RCC 7860 (cell line): ENCODE measurements at regions not wholly inside any gene's neighbourhood (a gene's known extent, or its start where the extent isn't known, plus 50 kb on each side); places are given as distances from the start of the nearest gene placed in this dataset.

ENCODE experiments used
- DNase-seq: peaks from one replicate; pipeline ENCODE4 v3.0.0-alpha.2; 2015; ENCODE audit warnings: low spot score
- FAIRE-seq: peaks from 2 replicates; lab custom pipeline; 2012; peaks lifted over from hg19 to GRCh38; lab: Jason Lieb, UNC

DNA sequence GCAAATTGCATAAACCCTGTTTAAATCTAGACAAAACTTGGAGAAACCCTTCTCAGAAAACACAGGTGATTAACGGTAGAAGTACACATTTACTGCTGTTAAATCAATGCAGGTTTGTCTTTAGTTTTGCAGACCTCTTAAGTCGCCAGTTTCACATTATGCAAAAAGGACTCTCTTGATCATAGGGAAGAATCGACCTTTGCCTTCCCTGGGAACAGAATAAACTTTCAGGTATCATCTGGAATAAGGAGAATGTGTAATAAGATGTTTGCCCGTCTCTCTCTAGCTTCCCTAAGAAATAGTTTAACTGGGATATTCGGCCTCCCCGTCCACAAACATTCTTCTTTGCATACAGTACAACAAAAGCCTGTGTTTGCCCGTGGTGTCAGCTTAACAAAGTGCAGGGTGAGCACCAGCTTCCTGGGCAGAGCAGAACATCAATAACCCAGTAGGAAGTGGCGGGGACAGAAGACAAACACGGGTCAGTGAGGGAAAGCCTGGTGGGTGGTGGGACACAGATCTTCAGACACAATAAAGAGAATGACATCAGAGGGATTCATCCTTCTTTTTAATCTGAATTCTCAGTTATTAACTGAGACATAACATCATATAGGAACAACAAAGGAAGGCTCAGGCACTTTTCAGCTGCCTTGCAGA lies 1077.7 kb upstream of the SLC10A2 start:
- FAIRE-seq (no peak), DNase-seq (no peak)

- DNase-seq (no peak), FAIRE-seq (no peak)
Observed at GRCh38 chr13:104140552-104140951, 1074.3 kb upstream of the SLC10A2 start.

DNA sequence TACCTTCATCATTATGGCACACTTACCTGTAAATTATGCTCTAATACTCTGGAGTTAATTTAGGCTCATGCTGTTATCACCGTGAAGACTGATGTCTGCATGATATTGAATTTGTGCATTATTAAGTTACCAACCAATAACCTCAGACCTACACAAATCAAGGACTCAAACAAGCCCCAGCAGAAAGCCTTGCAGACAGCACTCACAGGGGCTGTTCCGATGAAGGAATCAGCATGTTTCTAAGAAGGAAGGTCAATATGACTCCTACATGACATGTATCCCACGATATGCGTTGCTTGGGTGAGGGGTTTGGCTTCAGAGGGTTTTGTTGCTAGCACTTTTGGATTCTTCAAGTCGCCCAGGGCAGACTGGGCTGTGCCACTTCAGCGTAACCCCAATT lies 1071.2 kb upstream of the SLC10A2 start:
- FAIRE-seq (no peak), DNase-seq (no peak)

DNA sequence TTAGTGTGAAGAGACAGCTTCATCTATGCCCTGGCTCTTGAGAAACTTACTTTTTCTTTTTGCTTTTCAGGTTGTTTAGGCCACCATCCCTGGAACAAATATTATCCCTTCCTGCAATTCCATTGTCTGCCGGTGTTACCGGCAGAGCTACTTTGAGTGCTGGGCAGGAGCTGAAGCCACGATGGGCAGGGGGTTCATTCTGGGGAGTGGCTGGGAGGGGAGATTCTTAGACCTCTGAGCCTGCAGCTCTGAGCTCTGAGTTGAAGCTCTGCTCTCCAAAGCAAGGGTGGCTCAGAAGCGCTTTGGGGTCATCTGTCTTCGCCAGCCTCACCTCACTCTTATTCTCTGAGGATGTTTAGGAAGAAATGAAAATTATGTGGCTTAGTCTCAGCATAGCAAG lies 1066.6 kb upstream of the SLC10A2 start:
- DNase-seq, result no peak
- no peak for FAIRE-seq

- FAIRE-seq, result no peak
- no peak for DNase-seq
Observed at GRCh38 chr13:104114101-104114500, 1047.9 kb upstream of the SLC10A2 start.

DNA sequence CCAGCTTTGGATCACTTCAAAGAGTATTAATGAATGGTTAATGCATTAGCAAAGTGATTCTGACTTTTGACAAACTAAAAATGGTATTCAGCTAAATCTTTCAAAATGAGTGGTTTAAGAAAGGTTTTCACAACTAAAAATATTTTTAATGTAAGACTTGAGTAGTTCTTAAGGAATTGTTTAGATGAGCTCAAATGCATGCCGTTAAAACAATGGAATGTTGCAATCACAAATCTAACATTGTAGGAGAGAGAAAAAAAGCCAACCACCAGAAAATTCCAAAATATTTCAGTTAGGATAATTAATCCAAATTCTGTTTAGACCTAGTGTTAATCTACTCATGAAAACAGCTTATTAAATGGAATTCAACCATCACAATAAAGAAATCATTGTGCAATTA lies 1044.8 kb upstream of the SLC10A2 start:
- FAIRE-seq, result no peak
- no peak for DNase-seq

DNA sequence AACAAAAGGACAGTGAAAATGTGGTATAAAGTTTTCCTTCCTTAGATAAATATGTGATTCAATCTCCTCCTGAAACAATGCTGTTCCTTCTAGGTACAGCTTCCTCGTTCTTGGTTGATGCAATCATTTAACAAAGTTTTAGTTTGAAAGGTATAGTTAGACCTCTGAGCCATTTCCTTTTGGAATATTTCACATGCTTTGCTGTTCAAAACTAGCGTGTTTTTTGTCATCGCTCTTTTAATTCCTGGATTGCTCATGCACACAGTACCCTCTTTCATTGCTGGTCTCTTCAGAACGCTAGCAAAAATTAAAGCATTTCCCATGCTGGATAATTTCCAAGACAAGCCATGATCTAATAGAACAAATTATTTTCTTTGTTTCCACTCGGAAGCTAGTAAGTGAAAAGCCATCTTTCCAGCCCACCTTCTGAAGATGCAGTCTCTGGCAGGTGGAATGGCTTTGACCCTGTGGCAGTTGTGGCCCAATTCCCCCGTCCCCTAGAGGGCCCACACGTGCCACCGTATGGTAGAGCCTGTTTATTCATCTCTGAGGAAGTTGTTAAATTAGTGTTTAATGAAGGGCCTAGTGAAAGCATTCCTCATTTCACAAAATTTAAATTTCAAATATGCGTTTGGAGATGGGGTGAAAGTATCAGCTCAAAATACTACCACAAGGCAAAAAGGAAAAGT lies 1040.6 kb upstream of the SLC10A2 start:
- FAIRE-seq (no peak), DNase-seq (no peak)

DNA sequence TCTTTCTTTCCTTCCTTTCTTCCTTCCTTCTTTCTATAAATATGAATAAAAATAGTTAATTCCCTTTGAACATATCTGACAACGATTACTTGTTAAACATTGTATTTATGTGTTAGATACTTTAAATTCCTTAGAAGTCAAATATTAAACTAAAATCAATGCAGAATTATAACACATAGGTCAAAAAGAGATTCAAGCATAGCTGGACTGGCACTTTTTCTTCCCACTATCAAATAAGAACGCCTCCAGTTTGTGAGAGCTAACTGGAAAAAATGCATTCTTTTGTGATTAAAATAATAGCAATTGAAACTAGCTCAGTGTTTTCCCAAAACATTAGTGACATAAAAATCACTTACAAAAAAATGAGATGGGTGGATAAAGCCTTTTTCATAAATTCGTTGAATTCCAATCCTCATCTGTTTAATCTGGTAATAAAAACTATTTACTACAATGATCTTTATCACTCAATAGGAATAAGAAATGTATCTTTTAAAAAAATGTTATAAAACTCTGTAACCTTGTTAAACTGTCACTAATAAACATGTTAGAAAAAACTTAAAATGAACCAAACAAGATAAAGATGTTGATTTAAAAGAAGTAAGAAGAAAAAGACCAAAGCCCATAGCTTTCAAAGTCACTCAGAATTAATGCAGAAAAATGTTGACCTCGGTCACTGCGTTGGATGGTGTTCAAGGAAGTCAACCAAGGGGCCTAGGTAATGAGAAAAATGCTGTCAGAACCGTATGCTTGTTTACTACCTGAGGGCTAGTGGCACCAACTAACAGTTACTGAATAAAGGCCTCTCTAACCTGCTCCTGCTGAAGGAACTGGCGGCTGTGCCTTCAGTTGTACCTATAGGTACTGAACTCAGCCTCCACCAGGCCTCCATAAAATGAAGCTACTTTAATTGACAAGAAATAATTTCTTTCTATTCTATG lies 1039.5 kb upstream of the SLC10A2 start:
- DNase-seq, result no peak
- no peak for FAIRE-seq

DNA sequence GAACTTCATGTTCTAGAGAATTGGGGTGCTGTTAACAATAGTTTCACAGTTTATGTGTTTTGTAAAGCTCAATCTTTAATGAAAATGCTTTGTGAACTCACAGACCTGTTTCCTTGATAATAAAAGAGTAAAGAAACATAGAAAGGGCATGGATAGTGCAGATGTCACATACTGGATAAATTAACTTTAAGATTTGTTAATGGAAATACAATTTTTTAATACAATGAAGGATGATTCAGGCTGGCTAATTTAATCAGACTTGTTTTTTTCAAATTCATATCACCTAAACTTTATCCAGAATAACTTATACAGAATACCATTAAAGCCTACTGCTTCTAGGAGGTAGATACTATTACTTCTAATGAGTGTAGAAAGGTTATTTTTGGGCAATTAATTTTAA lies 1033.5 kb upstream of the SLC10A2 start:
- no peak for FAIRE-seq
- no peak for DNase-seq

DNA sequence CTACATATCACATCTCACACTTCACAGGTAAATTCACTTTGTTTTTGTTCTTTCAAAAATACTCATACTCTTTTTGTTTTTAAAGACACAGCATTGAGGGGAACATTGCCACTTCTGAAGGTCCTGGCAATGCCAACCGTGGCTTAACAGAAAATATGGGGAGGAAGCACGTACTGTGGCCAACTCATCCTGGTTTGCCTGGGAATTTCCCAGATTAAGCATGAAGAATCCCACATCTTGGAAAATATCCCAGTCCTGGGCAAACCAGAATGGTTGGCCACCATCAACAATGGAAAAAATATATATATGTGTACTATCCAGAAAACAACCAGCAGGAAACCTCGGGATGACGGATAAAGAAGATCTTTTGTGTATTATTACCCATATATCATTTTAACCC lies 1032.2 kb upstream of the SLC10A2 start:
- FAIRE-seq (peak; percentile 64), DNase-seq (peak; percentile 50)

- FAIRE-seq, result no peak
- DNase-seq, result no peak
Observed at GRCh38 chr13:104086759-104087158, 1020.5 kb upstream of the SLC10A2 start.

GRCh38 chr13:104086210-104086609 lies 1020.0 kb upstream of the SLC10A2 start:
- DNase-seq (no peak), FAIRE-seq (no peak)

GRCh38 chr13:104085611-104086010 lies 1019.4 kb upstream of the SLC10A2 start:
- no peak for FAIRE-seq
- no peak for DNase-seq

DNA sequence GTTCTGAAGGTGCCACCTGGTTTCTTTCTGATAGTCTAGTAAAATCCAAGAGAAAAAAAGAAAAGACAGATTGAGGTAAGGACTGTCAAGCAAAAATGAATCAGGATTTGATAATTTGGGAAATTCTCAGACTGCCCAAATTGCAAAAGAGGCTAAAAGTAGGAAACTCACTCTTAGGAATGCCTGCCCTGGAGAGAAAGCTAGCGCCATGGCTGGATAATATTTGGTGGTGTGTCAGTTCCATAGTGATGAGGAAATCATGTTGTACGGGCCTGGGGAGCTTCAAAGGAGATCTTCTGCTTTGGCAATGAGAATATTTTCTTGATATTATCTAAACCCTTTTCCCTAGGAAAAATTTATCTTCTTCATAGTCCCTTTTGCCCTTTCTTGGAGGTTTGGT lies 1008.1 kb upstream of the SLC10A2 start:
- DNase-seq (no peak), FAIRE-seq (no peak)

DNA sequence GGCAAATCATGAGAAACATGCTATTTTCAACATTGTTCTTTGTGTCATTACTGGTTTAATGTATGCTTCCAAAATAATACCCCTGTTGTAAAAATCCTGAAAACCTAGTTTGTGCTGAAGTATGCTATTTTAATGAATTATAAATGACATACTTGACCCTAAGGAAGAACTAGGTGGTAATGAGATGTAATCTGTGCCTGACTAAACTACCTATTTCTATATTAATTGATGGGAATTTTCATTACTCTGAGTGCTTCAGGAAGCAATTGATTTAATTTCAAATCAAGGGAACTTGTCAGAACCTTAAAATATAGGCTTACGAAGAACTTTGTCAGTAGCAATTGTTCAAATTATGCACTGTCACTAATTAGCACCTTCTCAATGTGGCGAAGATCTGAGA lies 1005.6 kb upstream of the SLC10A2 start:
- no peak for FAIRE-seq
- DNase-seq, result no peak

DNA sequence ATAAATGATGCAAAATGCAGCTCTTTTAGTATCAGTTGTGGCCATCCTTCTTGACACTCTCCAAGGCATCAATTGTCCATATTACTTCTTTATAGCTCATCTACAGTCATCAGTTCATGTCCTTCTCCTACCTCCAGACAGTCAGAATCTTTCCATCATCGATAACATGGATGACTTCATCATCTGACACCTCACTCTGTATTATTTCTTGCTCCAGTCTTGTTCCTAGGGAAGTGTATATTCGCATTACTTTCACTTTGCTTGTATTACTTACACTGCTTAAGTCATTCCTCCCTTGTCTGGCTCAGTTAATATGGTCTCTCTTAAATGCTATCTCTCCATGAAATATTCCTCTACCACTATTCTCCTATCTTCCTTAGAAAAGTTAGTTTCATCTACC lies 999.1 kb upstream of the SLC10A2 start:
- DNase-seq (no peak), FAIRE-seq (no peak)

DNA sequence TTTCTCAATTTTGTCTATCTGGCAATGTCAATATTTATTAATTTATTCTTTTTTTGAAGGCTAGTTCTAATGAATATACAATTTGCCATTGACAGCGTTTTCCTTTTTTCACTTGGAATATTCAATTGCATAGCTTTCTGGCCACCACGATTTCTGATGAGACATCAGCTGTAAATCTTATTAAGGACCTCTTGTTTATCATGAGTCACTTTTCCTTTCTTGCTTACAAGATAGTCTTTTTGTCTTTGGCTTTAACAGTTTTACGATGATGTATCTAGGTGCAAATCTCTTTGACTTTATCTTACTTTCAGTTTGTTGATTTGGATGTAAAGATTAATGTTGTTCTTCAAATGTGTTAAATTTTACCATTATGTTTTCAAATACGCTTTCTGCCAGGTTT lies 991.6 kb upstream of the SLC10A2 start:
- FAIRE-seq (no peak), DNase-seq (no peak)

DNA sequence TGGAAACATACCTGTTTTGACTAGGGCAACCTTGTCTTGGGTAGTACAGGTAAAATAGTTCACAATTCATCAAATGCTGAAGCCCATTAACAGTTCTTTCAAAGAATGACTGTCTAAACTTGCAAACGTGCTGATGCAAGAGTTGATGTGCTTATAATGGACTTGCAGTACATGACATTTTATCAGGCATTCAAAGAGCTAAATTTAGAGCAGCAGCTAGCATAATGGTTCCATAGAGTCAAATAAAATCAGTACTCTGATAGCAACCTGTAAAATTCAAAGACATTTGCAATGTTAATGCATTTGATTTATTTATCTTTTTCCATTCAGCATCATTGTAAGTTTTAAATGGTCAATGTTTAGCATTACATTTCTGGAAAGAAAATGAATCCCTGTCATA lies 979.7 kb upstream of the SLC10A2 start:
- DNase-seq, result no peak
- no peak for FAIRE-seq

DNA sequence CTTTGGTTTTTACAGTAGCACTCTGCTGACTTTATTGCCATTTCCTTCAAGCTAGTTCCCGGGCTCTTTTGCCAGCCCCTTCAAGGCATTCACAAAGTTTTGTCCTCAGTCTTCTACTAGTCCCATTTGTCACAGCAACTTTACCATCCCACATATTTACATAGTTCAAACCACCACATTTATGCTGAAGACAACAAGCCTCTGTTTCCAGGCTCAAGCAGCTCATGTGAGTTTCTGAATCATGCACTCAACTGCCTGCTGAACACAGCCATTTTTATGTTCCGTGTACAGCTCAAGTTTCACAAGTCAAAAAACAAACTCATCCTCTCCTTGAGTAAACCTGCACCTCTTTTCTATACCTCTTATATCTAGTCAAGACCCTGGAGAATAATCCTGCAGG lies 977.0 kb upstream of the SLC10A2 start:
- DNase-seq, result no peak
- no peak for FAIRE-seq

DNA sequence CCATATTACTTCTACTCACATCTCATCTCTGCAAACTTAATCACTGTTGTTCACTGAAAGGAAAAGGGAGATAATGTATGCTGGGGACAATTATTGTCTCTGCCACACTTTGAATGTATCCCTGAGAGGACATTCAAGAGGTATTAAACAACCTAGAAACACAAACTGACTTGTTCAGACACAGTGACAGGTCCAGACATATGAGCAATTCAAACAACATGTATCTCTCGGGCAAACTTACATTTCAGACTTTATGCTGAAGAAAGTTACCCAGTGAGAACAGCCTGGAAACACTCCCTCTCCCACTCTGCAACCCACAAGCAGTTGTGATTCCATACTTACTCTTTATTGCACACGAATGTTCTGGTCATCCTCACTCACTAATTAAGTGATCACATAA lies 968.7 kb upstream of the SLC10A2 start:
- FAIRE-seq (no peak), DNase-seq (no peak)

DNA sequence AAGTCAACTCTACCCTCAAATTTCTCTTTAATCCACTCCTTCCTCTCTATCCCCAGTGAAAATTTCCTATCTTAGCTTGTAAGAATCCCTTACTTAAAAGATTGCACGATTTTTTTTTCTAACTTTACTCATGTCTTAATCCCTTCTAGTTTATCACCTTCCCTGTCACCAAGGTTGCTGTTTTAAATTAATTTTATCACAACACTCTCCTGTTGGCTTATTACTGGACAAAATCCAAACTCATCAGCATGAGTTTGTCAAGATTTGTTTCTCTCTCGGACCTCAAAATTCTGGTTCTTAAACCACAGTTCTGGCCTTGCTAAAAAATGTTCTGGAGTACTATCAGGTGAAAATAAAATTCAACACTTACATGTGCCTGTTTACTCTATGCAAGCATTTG lies 959.1 kb upstream of the SLC10A2 start:
- DNase-seq (no peak), FAIRE-seq (no peak)
